Fibroblast of lung (primary cell): ENCODE measurements at regions not wholly inside any gene's neighbourhood (a gene's known extent, or its start where the extent isn't known, plus 50 kb on each side); places are given as distances from the start of the nearest gene placed in this dataset.

ENCODE experiments used
- EZH2 ChIP-seq: IDR thresholded peaks from 2 replicates; pipeline ENCODE4 v1.5.1; 2012; ENCODE audit warnings: low read length, control low read depth, mild to moderate bottlenecking; ENCODE audit errors: missing control alignments
- TF ChIP-seq, protein P1 (sequence below), 2 donors: IDR thresholded peaks in 1 of 2; conservative IDR thresholded peaks in 1 of 2; 1 replicate in 1 of 2; 2 replicates in 1 of 2; pipeline ENCODE4 v1.5.1; 2011 to 2012; ENCODE audit warnings: low read length in 2 of 2, control low read depth in 1 of 2, inconsistent platforms in 1 of 2, low read depth in 1 of 2, mild to moderate bottlenecking in 1 of 2

DNA sequence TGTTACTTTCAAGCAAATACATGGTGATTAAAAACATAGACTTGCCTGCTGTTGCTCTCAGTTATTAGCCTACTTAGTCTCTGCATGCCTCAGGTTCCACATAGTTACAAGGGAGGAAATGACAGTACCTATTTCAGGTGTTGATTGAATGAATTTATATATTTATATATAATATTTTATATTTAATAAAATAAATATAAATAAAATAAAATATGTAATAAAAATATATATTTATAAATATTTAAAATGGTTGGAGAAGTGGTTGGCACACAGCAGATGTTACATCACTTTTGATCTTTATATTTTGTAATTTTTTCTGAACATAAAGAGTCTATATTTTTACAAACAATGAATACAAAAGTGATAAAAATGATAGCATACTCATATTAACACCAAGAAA lies 716.0 kb upstream of the EYS start:
- TF ChIP-seq, protein P1, sequence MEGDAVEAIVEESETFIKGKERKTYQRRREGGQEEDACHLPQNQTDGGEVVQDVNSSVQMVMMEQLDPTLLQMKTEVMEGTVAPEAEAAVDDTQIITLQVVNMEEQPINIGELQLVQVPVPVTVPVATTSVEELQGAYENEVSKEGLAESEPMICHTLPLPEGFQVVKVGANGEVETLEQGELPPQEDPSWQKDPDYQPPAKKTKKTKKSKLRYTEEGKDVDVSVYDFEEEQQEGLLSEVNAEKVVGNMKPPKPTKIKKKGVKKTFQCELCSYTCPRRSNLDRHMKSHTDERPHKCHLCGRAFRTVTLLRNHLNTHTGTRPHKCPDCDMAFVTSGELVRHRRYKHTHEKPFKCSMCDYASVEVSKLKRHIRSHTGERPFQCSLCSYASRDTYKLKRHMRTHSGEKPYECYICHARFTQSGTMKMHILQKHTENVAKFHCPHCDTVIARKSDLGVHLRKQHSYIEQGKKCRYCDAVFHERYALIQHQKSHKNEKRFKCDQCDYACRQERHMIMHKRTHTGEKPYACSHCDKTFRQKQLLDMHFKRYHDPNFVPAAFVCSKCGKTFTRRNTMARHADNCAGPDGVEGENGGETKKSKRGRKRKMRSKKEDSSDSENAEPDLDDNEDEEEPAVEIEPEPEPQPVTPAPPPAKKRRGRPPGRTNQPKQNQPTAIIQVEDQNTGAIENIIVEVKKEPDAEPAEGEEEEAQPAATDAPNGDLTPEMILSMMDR (conservative IDR thresholded peaks at IDR 0.05 in 1 of 2, IDR thresholded peaks at IDR 0.05 in 1 of 2; ENCODE audit: low read depth in 1 of 2, low read length in 2 of 2), result no peak
- no peak for TF ChIP-seq EZH2
